ENCODE measurements at regions not wholly inside any gene's neighbourhood (a gene's known extent, or its start where the extent isn't known, plus 50 kb on each side); places are given as distances from the start of the nearest gene placed in this dataset.

GRCh38 chr12:67747869-67748742 lies 99.6 kb downstream of the DYRK2 start (continued):
- TF ChIP-seq ZBTB33 (CRISPR knock-in tag; IDR thresholded peaks at IDR 0.05) (no peak), HOXA7 (CRISPR knock-in tag; IDR thresholded peaks at IDR 0.05) (no peak), ZNF580 (CRISPR knock-in tag; IDR thresholded peaks at IDR 0.05; ENCODE audit: borderline replicate concordance, low read depth) (no peak), IKZF5 (CRISPR knock-in tag; IDR thresholded peaks at IDR 0.05) (no peak), ZBTB20 (CRISPR knock-in tag; IDR thresholded peaks at IDR 0.05; ENCODE audit: borderline replicate concordance, low read depth) (no peak), RORA (CRISPR knock-in tag; IDR thresholded peaks at IDR 0.05) (no peak), ZNF24 (IDR thresholded peaks at IDR 0.05) (no peak), UBTF (CRISPR knock-in tag; IDR thresholded peaks at IDR 0.05) (no peak), ZZZ3 (CRISPR knock-in tag; IDR thresholded peaks at IDR 0.05; ENCODE audit: borderline replicate concordance) (no peak), KIAA2018 (CRISPR knock-in tag; IDR thresholded peaks at IDR 0.05; ENCODE audit: borderline replicate concordance) (no peak), ZNF589 (CRISPR knock-in tag; conservative IDR thresholded peaks at IDR 0.05) (no peak), ZMAT3 (CRISPR knock-in tag; conservative IDR thresholded peaks at IDR 0.05) (no peak), MAFK (conservative IDR thresholded peaks at IDR 0.05 in 1 of 2, IDR thresholded peaks at IDR 0.05 in 1 of 2; ENCODE audit: low read length in 2 of 2) (no peak)
